Stimulated activated CD8-positive, alpha-beta memory T cell treated with anti-CD3 and anti-CD28 coated beads, Interleukin-7, amount 100 ng/mL, for 24 hours (primary cell): ENCODE measurements at regions not wholly inside any gene's neighbourhood (a gene's known extent, or its start where the extent isn't known, plus 50 kb on each side); places are given as distances from the start of the nearest gene placed in this dataset.
"Not testable (repeated sequence)": the region's sequence is repeated elsewhere in the genome, so short reads cannot be mapped to it uniquely, and the experiment has no call there.

Experiments used
- DNase-seq: peaks from one replicate; pipeline ENCODE4 v3.0.0-alpha.2; 2020; ENCODE audit warnings: low read depth

DNA sequence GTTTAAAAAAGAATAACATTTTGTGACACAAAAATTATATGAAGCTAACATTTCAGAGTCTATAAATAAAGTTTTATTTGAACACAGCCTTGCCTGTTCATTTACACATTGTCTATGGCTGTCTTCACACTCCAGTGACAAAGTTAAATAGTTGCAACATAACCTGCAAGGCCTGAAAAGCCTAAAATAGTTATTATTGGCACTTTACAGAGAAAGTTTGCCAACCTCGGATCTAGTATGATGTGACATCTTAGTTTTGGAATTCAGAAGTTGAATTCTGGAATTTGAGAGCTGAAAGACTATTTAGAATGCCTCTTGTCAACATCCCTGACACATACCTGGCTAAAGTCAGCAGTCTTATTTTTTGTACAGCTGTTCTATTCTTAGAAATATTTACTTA, 68.3 kb downstream of the DYRK2 start:
- no peak for DNase-seq

DNA sequence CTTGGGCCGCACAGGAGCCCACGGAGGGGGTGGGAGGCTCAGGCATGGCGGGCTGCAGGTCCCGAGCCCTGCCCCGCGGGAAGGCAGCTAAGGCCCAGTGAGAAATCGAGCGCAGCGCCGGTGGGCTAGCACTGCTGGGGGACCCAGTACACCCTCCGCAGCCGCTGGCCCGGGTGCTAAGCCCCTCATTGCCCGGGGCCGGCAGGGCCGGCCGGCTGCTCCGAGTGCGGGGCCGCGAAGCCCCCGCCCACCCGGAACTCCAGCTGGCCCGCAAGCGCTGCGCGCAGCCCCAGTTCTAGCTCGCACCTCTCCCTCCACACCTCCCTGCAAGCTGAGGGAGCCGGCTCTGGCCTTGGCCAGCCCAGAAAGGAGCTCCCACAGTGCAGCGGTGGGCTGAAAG, 70.8 kb downstream of the DYRK2 start:
- not testable (repeated sequence) for DNase-seq

DNA sequence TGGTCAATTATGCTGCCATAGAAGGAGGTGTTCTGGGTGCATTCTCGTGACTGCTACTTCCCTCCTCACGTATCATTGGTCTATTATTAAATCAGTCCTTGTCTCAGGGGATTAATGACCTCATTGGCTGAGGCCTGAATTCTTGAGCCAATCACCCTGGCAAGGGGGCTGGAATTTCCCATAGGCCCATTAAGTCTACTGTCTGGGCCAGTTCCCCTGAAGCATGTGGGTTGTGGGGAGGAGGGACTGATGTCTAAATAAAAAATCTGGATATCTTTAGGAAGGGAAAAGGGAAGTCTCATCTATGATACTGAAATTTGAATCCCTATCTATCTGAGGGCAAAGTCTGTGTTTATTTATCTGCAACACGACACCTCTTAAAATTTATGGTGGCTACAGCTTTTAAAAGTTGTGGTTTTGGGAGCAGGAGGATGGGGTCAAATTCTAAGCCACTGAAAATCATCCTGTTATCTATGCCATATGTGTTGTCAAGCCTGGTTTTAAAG, 71.9 kb downstream of the DYRK2 start:
- DNase-seq, result no peak

DNA sequence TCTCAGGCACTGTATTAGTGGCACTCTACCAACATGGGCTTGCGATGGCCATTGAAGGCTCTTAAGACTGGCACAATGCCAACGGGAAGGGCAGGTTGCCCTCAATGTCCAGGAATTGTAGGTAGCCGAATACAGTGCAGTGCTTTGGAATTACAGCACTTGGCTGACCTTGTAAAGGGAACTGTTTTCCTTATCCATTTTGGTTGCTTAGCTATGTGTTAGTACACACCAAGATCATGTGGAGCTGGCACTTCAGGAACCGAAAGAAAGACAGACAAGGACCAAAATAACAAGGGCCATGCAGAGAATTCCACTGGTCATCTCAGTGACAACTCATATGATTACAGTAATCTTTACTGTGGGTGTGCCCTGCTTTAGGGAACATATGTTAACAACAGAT, 72.7 kb downstream of the DYRK2 start:
- DNase-seq, result no peak

DNA sequence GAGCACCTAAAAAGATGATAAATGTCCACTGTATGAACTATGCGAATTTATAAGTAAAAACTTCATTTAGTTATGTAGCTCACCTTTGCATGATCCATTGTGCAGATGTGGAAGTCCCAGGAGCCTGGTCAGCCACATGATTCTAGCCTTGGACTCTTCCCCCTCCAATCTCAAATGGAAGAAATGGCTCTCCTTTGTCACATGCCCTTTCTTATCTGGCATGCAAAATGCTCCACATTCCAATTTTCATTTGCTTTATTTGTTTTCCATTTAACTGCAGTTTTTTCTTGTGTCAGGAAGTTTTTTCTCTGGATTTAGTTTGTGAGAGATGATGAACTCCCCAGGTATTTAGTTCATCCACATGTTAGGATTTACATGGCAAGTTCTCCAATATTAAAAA, 73.8 kb downstream of the DYRK2 start:
- no peak for DNase-seq

DNA sequence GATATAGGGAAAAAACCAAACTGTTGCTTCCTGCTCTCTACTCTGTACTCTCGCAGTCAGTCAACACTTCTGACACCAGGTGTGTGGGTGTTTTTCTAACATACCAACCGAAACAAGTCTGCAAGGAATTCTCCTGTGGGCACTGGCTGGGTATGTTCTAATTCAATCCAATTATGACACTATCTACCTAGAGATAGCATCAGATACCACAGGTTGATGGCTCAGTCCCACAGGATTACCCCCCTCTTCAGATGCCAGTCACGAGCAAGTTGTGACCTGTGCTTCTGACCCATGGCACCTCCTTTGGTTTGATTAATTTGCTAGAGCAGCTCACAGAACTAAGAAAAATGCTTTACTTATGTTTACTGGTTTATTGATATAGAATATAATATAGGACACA, 78.3 kb downstream of the DYRK2 start:
- no peak for DNase-seq

DNA sequence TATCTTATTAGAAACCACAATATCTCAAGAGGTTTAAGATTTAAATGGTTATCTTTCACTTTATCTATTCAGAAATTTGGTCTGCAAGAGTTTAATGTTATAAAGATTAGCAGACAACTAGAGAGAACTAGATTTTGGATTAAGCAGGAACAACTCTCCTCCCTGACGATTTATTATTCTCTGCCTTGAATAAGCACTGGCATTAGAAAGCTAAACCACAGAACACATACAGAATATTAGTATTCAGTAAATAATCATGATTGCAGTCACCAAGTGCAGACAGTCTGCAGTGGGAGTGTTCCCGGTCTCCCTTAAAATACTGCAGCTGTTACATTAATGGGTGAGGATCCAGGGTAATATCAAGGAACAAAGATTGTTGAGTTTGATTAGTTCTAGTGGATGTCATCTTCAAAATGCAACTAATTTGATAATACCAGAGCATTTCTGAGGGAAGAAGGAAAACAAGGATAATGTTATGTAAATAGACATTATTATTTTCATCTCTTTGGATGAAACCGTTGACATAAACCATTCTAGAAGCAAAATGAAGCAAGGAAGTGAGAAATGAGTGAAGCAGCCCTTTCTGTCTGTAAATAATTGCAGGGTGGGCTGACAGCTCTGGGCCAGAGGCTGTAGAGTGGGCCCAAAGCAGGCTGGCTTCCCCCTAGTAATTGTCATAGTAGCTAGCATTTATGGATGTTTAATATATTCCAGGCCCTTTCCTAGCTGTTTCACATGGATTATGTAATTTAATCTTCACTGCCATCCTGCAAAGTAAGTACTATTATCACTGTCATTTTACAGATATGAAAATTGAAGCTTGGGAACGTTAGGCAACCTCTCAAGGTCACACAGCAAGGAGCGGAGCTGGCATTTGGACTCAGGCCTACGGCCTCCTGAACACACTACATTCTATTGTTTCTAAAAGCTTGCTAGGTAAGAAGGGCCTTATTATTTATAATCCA, 79.4 kb downstream of the DYRK2 start:
- no peak for DNase-seq

DNA sequence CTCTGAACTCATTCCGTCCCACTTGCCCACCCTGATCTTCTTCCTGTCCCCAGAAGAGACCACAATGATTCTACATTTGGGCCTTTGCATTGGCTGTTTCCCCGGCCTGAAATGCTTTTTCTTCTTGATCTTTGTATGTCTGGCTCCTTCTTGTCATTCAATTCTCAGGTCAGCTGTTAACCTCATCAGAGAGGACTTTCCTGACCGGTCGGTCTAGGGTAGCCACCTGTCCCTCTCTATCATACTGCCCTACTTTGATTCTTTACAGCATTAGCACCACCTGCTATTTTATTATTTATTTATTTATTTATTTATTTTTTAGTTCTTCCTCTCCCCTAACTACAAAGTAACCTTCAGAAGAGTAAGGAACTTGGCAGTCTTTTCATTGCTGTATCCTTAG, 84.3 kb downstream of the DYRK2 start:
- no peak for DNase-seq

DNA sequence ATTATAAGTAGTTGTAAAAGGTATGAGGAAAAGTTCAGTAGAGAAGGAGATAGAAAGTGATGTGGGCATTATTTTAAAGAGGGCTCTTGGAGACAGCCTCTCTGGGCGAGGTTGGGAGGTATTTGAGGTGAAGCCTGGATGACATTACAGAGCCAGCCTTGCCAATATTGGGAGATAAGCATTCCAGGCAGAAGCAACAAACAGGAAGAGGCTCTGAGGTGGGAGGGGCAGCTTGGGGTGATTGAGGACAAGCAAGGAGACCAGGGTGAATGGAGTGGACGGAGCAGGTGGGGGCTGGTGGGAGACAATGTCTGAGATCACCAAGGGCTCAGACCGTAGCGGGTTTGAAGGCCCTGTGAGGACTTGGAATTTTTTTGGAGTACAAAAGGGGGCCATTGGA, 87.3 kb downstream of the DYRK2 start:
- DNase-seq, result no peak

DNA sequence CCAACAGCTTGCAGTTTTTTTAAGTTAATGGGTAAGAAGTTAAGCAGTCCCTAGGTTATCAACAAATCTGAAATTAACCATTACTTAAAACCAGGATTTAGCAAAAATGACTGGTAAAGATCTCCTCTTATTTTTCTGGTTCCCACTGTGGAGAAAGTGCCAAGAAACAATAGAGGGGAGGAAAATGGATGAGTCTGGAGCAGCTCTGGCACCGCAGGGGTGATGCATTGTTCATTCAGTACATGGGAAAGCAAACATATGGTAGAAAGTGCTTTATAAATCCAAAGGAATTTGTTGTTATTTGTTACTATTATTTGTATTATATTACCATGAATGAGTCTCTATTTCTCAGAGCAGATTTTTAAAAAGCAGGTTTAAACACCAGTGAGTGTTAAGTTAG, 92.2 kb downstream of the DYRK2 start:
- no peak for DNase-seq

DNA sequence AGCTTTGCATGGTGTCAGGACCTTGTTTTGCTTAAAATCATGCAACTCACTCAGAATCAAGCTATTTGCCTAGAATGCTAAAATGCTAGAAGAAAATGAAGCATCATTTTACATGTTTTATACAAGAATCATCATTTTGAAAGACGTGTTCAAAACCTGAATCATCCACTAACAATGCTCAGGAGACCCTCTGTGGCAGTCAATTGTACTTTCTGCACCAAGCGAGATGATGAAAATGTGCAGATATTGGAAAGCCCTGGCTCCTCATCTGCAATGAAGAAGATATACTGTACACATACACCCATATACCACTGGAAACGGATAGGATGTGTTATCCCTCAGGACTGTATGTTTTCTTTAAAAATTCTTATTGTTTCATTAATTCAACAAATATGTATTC, 92.7 kb downstream of the DYRK2 start:
- no peak for DNase-seq

DNA sequence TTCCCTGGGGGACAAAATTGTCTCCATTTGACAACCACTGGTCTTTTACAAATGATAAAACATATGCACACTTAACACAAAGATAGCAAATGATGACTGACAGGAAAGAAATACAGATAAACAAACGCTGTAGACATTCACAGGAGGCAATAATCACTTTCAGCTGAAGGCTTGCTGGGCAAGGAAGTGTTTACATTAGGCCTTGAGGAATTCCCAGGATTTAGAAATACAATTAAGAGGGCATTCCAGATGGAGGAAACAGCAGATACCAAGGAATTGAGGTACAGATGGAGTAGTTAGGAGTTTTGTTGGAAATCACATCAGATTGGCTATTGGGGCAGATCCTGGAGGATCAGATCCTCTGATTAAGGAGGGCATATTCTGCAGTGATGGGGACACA, 93.9 kb downstream of the DYRK2 start:
- DNase-seq, result no peak

DNA sequence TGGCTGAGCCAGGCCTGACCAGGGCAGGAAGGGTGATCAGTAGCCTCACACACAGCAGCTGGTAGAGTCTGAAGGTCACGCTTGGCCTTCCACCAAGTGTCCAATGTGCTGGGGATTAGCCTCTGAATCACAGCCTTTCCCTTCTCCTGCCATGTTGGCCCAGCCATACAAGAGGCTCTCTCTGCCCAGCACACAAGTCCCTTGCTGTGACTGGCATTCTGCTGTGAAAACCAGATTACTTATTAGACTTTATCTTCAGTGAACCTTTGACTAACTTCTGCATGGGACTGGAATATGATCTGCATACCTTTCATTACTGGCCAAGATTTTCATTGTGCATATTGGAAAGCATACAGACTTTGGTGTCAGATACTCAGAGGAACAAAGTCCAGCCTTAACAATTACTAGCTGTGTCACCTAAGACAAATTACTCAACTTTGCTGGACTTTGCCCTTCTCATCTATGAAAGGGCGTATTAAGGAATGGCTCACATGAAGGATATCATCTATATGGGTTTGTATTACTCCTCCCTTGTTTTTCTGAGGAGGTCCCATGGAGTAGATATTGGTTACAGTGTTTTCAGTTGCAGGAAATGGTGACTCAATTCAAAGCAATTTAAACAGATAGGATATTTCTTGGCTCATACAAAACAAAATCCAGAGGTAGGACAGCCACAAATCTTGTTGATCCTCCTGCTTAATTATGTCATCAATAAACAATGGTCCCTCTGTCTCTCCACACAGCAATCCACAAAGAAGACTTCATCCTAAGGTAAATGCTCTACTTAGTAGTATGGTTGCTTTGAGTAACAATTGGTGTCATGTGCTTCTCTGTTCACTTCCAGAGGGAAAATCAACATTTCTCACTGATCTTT, 99.6 kb downstream of the DYRK2 start:
- no peak for DNase-seq

DNA sequence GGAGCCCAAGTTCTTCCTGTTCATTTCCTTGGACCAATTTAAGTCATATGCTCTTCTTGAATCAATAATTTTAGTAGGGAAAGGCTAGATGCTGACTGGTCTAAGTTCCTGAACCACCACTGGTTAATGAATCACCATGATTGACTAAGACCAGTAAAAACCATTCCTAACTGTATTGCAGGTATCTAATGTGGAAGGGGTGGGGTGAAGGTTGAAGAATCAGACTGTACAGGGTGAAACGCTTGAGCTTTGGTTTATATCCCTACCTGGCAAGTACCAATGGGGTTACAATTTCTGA, 100.1 kb downstream of the DYRK2 start:
- DNase-seq, result no peak

DNA sequence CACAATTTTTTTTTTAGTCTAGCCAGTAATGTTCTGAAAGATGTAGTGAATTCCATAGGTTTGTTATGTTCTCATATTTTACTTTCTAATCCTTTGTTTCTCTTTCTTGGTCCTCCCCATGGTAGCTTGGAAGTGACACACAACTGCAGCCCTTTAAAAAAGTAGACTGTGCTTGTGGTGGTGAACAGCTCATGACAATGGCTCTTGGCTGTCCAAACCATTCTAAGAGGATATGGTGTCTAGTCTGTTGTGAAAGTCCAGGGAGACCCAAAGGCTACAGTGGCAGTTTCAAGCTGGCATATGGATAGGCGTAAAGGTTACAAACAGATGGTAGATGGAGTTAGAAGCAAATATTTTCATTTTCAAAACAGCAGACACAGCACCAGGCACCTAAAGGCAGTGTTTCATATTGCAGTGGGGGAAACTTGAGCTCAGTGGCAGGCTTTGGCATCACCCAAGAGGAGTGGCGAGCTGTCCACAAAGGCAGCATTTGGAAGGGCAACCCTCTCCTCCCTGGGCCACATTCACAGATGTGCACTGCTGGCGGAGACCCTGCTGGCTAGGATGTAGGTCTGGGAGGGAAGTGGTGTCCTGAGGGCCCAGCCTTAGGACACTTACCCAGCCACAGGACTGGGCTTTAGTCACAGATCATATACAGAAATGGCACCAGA, 102.1 kb downstream of the DYRK2 start:
- no peak for DNase-seq

DNA sequence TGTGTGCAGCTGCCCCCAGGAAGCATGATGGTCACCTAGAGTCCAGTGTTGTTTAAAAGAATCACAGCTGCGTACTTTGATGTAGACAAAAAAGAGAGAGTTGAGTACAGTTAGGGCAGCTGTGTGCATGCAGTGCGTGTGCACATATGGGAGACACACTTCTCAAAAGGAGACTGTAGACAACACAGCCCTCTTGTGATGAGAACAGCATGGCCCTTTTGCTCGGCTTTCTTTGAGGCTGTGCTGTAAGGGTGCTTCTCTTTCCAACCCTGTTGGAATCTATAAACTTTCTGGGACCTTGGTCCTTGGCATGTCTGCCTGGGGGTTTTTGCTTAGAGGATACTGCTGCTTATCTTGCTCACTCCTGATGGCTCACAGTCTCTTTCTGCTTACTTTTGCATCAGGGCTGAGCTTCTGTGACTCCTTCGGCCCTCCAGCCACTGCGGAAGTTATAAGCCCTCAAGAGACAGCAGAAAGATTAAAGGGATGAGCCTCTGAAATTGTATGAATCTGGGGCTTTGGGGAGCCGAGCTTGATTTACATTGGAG, 102.9 kb downstream of the DYRK2 start:
- DNase-seq, result no peak

DNA sequence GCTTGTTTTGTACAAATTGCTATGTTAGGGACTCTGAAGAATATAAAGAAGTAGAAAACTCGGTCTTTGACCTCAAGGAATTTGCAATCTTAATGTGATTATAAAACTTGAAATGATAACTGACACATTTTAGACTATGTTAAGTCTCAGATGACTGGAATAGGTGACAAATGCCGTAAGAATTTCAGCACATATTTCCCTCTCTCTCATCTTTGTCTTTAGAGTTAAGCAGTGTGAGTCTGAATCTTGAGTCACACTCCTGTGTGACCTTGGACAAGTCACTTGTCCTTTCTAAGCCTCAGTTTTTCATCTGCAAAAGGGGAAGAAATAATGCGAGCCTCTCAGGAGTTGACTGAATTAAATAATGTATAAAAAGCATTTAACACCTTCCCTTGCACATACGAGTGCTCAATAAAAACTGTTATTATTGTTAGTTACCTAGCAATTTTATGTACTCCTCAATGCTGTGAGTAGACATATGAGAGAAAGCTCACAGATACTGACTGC, 103.7 kb downstream of the DYRK2 start:
- DNase-seq, result no peak

DNA sequence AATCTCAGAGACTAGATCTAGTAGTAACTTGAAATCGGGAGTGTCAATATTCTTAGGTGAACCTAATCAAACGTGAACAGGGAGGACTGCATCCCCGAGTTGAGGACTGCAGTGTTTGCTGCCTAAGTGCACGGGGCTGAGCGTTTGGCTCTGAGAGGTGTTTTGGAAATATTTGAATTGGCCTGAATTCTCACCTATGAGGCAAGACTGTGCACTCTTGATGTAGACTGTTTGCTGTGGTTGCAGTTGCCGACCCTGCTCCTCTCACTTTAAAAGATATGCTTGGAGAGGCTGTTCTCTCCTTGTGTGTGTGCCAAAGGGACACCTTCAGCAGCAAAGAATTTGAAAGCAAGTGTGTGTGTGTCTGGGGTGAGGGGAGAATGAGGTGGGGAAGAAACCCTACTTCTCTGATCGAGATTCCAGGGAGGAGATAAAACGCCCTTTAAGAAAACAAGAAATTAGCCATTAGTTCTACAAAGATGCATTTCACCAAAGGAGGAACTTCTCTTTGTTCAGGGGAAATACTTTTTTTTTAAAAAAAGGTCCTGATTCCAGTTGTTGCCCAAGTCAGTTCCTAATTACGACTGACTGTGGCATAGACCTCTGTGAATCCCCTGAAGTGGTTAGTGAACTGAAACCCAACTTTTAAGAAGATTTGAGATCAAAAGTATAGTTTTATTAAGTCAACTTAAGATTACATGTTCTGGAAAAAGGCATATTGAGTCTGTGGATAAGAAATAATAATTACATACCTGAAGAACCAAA, 106.6 kb downstream of the DYRK2 start:
- DNase-seq, result no peak

DNA sequence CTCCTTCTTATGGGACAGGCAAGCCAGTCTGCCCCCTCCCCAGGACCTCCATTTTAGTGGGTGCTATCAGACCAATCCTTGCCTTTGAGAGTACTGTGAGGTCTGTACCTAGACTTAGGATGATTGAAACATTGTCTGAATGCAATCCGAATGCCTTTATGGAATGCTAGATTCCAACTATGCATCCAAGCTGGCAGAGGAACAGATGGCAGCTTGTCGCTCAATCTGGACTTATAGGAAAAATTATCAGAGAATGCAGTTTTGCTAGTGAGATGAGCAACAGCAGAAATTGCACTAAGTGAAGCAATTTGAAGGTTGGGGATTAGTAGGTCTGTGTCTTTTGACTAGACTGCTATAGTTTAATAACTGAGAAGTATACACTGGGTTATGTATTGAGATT, 109.1 kb downstream of the DYRK2 start:
- DNase-seq, result no peak

DNA sequence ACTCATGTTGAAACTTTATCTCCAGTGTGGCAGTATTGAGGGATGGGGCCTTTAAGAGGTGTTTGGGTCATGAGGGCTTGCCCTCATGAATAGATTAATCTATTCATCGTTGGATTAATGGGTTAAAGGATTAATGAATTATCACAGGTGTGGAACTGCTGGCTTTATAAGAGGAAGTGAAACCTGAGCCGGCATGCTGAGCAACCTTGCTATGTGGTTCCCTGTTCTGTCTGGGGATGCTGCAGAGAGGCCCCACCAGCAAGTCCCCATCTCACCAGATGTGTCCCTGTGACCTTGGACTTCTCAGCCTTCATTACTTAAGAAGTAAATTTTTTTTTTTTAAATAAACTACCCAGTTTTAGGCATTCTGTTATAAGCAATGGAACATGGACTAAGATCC, 109.6 kb downstream of the DYRK2 start:
- no peak for DNase-seq

DNA sequence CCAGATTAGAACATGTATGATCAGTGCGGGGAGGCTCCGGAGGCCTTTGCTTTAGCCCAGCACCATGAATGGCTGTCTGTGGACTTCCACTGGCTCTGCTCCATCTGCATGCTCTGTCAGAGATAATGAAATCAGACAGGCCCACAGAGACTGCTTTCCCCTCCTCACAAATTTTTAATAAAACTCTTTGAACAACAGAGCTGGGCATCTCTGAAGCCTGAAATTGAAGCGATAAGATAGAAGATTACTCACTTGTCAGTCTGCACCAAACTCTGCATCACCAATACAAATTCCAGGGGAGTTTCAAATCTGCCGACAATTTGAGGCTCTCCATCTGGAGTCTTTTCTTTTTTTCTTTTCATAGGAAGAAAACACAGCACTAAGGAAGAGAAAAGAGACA, 110.0 kb downstream of the DYRK2 start:
- no peak for DNase-seq
